ENCODE measurements at regions not wholly inside any gene's neighbourhood (a gene's known extent, or its start where the extent isn't known, plus 50 kb on each side); places are given as distances from the start of the nearest gene placed in this dataset.

DNA sequence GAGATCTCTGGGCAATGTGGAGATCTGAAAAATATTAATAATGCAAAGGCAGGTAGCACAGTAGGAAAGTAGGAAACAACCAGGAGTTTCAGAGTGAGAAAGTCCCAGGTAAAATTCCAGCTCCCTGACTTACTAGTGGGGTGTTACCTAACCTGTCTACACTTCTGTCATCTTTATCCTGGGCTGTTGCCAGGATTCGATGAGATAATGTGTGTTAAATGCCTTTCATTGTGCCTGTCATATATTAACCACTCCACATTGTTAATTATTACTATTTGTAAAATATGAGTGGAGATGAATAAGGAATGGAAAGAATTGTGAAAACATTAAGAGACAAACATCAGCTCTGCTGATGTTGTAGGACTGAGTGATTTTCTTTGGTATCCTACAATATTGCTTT lies 50.0 kb upstream of the FRMD4A start:
- no peak overlapping the region for H3K27ac ChIP-seq (ENCODE audit: low read length)
- H3K9me3 ChIP-seq (ENCODE audit: control insufficient read depth, low read depth, low read length) = no peaks in the 10 kb centered on the region
- H3K27me3 ChIP-seq (ENCODE audit: control insufficient read depth, insufficient read depth, low read length) = no peaks in the 10 kb centered on the region
- DNase-seq = no peak
- no peak overlapping the region for H3K4me3 ChIP-seq (ENCODE audit: low read length)
- WGBS (ENCODE audit: insufficient coverage, low lambda C conversion rate) = no CpG with 5 or more reads among the region's 1 CpG
- H3K36me3 ChIP-seq (ENCODE audit: control insufficient read depth, insufficient read depth, low read length) = no peaks in the 10 kb centered on the region
- H3K4me1 ChIP-seq (ENCODE audit: control insufficient read depth, insufficient read depth, low read length) = no peaks in the 10 kb centered on the region

All from large intestine (tissue), 3 donors.